B cell (primary cell): ENCODE measurements at regions not wholly inside any gene's neighbourhood (a gene's known extent, or its start where the extent isn't known, plus 50 kb on each side); places are given as distances from the start of the nearest gene placed in this dataset.

Source experiments
- ATAC-seq: fragments of 200-7000 bp; cut with Tn5 transposase; one replicate; pipeline ENCODE4 v1.10.0; 2021; ENCODE audit warnings: low read depth, mild to moderate bottlenecking, moderate number of reproducible peaks, moderate library complexity
- CTCF ChIA-PET: fragments of 350-600 bp; sonication (Branson Sonifier 250); formaldehyde crosslinking; loops from one replicate; lab custom pipeline; 2021; ENCODE audit warnings: antibody characterized with exemption, inconsistent platforms; lab: Charles Lee
- POLR2A ChIA-PET: fragments of 350-600 bp; sonication (Branson Sonifier 250); formaldehyde crosslinking; loops from one replicate; lab custom pipeline; 2021; ENCODE audit warnings: antibody characterized with exemption; lab: Charles Lee
- DNase-seq: peaks from one replicate; pipeline ENCODE4 v3.0.0; 2013
- H2AFZ ChIP-seq: 2 replicates; pipeline ENCODE4 v1.6.1; 2012; ENCODE audit warnings: mild to moderate bottlenecking, low read depth, low read length; ENCODE audit not compliant: insufficient read depth, poor library complexity, severe bottlenecking
- H3K27ac ChIP-seq, 2 donors: 1 replicate in 1 of 2; 2 replicates in 1 of 2; pipeline ENCODE4 v1.5.1; 2012 to 2013; ENCODE audit warnings: low read length in 2 of 2, mild to moderate bottlenecking in 2 of 2, moderate library complexity in 1 of 2
- H3K27me3 ChIP-seq, 4 experiments: fragments of 200-600 bp in 1 of 4; sonication (generic) in 1 of 4; replicated peaks in 1 of 4; 1 replicate in 2 of 4; 2 replicates in 2 of 4; pipeline versions ENCODE4 v1.6.1 to v1.7.0; 2013 to 2016; ENCODE audit warnings: low read length in 3 of 4, mild to moderate bottlenecking in 2 of 4, mixed read lengths in 1 of 4, moderate library complexity in 1 of 4; ENCODE audit not compliant: insufficient read depth in 4 of 4, control insufficient read depth in 3 of 4; ENCODE audit errors: control extremely low read depth in 1 of 4
- H3K36me3 ChIP-seq, 2 experiments: replicated peaks in 1 of 2; 1 replicate in 1 of 2; 2 replicates in 1 of 2; pipeline versions ENCODE4 v1.6.1 to v1.7.1; 2013; ENCODE audit warnings: low read length in 1 of 2; ENCODE audit not compliant: insufficient read depth in 2 of 2, control insufficient read depth in 1 of 2; ENCODE audit errors: control extremely low read depth in 1 of 2, extremely low read depth in 1 of 2
- H3K4me1 ChIP-seq, 2 donors: fragments of 200-600 bp in 1 of 2; sonication (generic) in 1 of 2; 1 replicate in 1 of 2; 2 replicates in 1 of 2; pipeline versions ENCODE4 v1.5.1 to v1.6.1; 2013 to 2017; ENCODE audit warnings: low read length in 2 of 2; ENCODE audit not compliant: control insufficient read depth in 2 of 2, insufficient read depth in 2 of 2
- H3K4me2 ChIP-seq: replicated peaks from 2 replicates; pipeline ENCODE3; 2012; ENCODE audit warnings: mild to moderate bottlenecking, low read depth, low read length; ENCODE audit not compliant: poor library complexity, severe bottlenecking
- H3K4me3 ChIP-seq, 5 experiments: fragments of 200-600 bp in 1 of 5; sonication (generic) in 1 of 5; 1 replicate in 3 of 5; 2 replicates in 2 of 5; pipeline versions ENCODE4 v1.5.1 to v1.7.0; 2011 to 2016; ENCODE audit warnings: low read length in 4 of 5, mild to moderate bottlenecking in 4 of 5, low read depth in 2 of 5, control low read depth in 1 of 5, moderate library complexity in 1 of 5; ENCODE audit not compliant: insufficient read depth in 1 of 5; ENCODE audit errors: control extremely low read depth in 1 of 5, extremely low read depth in 1 of 5
- H3K79me2 ChIP-seq: fragments of 200-600 bp; sonication (generic); one replicate; pipeline ENCODE4 v1.6.0; 2016; ENCODE audit warnings: low read length; ENCODE audit not compliant: control insufficient read depth, insufficient read depth
- H3K9ac ChIP-seq: fragments of 200-600 bp; sonication (generic); 2 replicates; pipeline ENCODE4 v1.6.1; 2017; ENCODE audit warnings: mild to moderate bottlenecking, low read length, moderate library complexity
- H3K9me3 ChIP-seq, 3 donors: one replicate each; pipeline versions ENCODE4 v1.6.1 to v1.7.1; 2013; ENCODE audit warnings: low read length in 2 of 3; ENCODE audit not compliant: control insufficient read depth in 2 of 3, insufficient read depth in 1 of 3; ENCODE audit errors: control extremely low read depth in 1 of 3
- H4K20me1 ChIP-seq: 2 replicates; pipeline ENCODE4 v1.6.0; 2012; ENCODE audit warnings: mild to moderate bottlenecking, low read length; ENCODE audit not compliant: insufficient read depth, control insufficient read depth, poor library complexity, severe bottlenecking
- H3K27ac Mint-ChIP-seq: one replicate; pipeline ENCODE4 v1.8.0; 2021; ENCODE audit warnings: mixed read lengths
- H3K27me3 Mint-ChIP-seq: one replicate; pipeline ENCODE4 v1.8.0; 2021; ENCODE audit warnings: mixed read lengths
- H3K4me1 Mint-ChIP-seq: one replicate; pipeline ENCODE4 v1.8.0; 2021; ENCODE audit warnings: mixed read lengths
- H3K4me3 Mint-ChIP-seq: one replicate; pipeline ENCODE4 v1.8.0; 2021; ENCODE audit warnings: mixed read lengths
- H3K9me3 Mint-ChIP-seq: one replicate; pipeline ENCODE4 v1.8.0; 2022; ENCODE audit warnings: mixed read lengths; ENCODE audit not compliant: insufficient read depth
- CTCF ChIP-seq: fragments of 200-600 bp; IDR thresholded peaks from one replicate; pipeline ENCODE4 v1.8.0; 2022; ENCODE audit warnings: antibody characterized with exemption, mild to moderate bottlenecking
- EZH2 ChIP-seq: IDR thresholded peaks from 2 replicates; pipeline ENCODE4 v1.6.1; 2012; ENCODE audit warnings: borderline replicate concordance, low read depth, mild to moderate bottlenecking, moderate library complexity, low read length; ENCODE audit not compliant: insufficient read depth, poor library complexity, severe bottlenecking
- WGBS: methylation state at CpG from one replicate; pipeline ENCODE4 v1.1.5; 2013; ENCODE audit warnings: missing lambda C conversion rate; ENCODE audit not compliant: insufficient coverage; 5-methylcytosine and 5-hydroxymethylcytosine counted together
- intact Hi-C: fragments of 100-400 bp; cut with micrococcal nuclease; formaldehyde crosslinking; loops from one replicate; pipeline ENCODE4 v1.10.0; 2022

- H3K4me1 ChIP-seq, result no peaks in the 10 kb centered on the region
- no peak overlapping the region for H2AFZ ChIP-seq
- no peak for DNase-seq
- Mint-ChIP-seq H3K27me3 (no peaks in the 10 kb centered on the region), H3K4me1 (no peaks in the 10 kb centered on the region), H3K9me3 (no peaks in the 10 kb centered on the region), H3K27ac (no peak overlapping the region), H3K4me3 (no peak overlapping the region)
- no peaks in the 10 kb centered on the region for H3K36me3 ChIP-seq
- H3K4me2 ChIP-seq, result no peak overlapping the region
- no peaks in the 10 kb centered on the region for H3K27me3 ChIP-seq
- no peak overlapping the region for H3K9ac ChIP-seq
- ATAC-seq, result no peak
- no peaks in the 10 kb centered on the region for H4K20me1 ChIP-seq
- CTCF ChIA-PET, result no interaction called here
- POLR2A ChIA-PET, result no interaction called here
- intact Hi-C loops, result no loop called here
- H3K79me2 ChIP-seq, result no peaks in the 10 kb centered on the region
- H3K9me3 ChIP-seq, result peaks cover 0 to 99% (median 5%) of the 10 kb centered on the region in 3 donors
- whole genome bisulfite sequencing, result 73% methylated on average over 9 of the region's 16 CpGs
- TF ChIP-seq CTCF, result no peak
- TF ChIP-seq EZH2, result no peak
- no peak overlapping the region for H3K27ac ChIP-seq
- no peak overlapping the region for H3K4me3 ChIP-seq
Observed at GRCh38 chr12:34349673-34349961, 327.3 kb downstream of the ALG10 start.

- no peaks in the 10 kb centered on the region for H3K4me1 ChIP-seq
- no peak overlapping the region for H3K4me3 ChIP-seq
- ATAC-seq, result no peak
- no peaks in the 10 kb centered on the region for H3K9me3 Mint-ChIP-seq
- CTCF ChIA-PET, result no interaction called here
- H3K9me3 ChIP-seq, result peaks cover 0 to 99% (median 5%) of the 10 kb centered on the region in 3 donors
- H3K27me3 Mint-ChIP-seq, result no peaks in the 10 kb centered on the region
- no peak overlapping the region for H2AFZ ChIP-seq
- no peaks in the 10 kb centered on the region for H3K79me2 ChIP-seq
- 61% methylated on average over 49 of the region's 56 CpGs for WGBS
- no peak overlapping the region for H3K27ac ChIP-seq
- intact Hi-C loops, result no loop called here
- no peaks in the 10 kb centered on the region for H4K20me1 ChIP-seq
- no peak for DNase-seq
- no peak overlapping the region for H3K4me3 Mint-ChIP-seq
- no peak overlapping the region for H3K27ac Mint-ChIP-seq
- POLR2A ChIA-PET, result no interaction called here
- H3K4me1 Mint-ChIP-seq, result no peaks in the 10 kb centered on the region
- H3K27me3 ChIP-seq, result no peaks in the 10 kb centered on the region
- H3K4me2 ChIP-seq, result no peak overlapping the region
- no peak for TF ChIP-seq CTCF
- no peak for TF ChIP-seq EZH2
- no peaks in the 10 kb centered on the region for H3K36me3 ChIP-seq
- H3K9ac ChIP-seq, result no peak overlapping the region
Observed at GRCh38 chr12:34350092-34351041, 328.1 kb downstream of the ALG10 start.
